ENCODE measurements at regions not wholly inside any gene's neighbourhood (a gene's known extent, or its start where the extent isn't known, plus 50 kb on each side); places are given as distances from the start of the nearest gene placed in this dataset.

GRCh38 chr3:120838441-120839091 lies 69.4 kb upstream of the STXBP5L start:
- DNase-seq (ENCODE audit: low spot score) = no peak
- no peaks in the 10 kb centered on the region for H3K9me3 Mint-ChIP-seq (ENCODE audit: low read depth)
- TF ChIP-seq CTCF (IDR thresholded peaks at IDR 0.05) = no peak
- H3K4me1 Mint-ChIP-seq (ENCODE audit: low read depth) = no peaks in the 10 kb centered on the region
- peaks cover under 1% of the 10 kb centered on the region for H3K27me3 Mint-ChIP-seq (ENCODE audit: low read depth)
- H3K27ac Mint-ChIP-seq (ENCODE audit: unreplicated experiment) = no peak overlapping the region
- no peaks in the 10 kb centered on the region for H3K36me3 Mint-ChIP-seq (ENCODE audit: low read depth)
- H3K4me3 Mint-ChIP-seq (ENCODE audit: unreplicated experiment) = no peak overlapping the region

DNA sequence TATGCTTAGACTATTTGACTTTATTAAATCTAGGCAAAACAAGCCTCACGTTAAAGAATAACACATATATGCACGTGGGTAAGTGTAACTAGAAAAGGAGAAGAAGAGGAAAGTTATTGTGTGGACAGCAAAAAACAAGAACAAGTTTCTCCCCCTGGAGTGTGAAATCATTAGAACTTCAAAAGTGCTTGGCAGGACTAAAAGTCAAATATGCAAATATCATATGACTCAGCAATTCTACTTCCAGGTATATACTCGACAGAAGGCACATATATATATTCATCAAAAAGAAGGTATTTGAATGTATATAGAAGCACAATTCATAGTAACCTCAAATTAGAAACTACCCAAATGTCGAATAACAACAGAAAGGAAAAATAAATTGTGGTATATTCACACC lies 68.9 kb upstream of the STXBP5L start:
- Mint-ChIP-seq H3K9me3 (ENCODE audit: low read depth) (no peaks in the 10 kb centered on the region), H3K27me3 (ENCODE audit: low read depth) (no peaks in the 10 kb centered on the region), H3K4me1 (ENCODE audit: low read depth) (no peaks in the 10 kb centered on the region), H3K27ac (ENCODE audit: unreplicated experiment) (no peak overlapping the region), H3K36me3 (ENCODE audit: low read depth) (no peaks in the 10 kb centered on the region), H3K4me3 (ENCODE audit: unreplicated experiment) (no peak overlapping the region)
- DNase-seq (ENCODE audit: low spot score) = no peak
- TF ChIP-seq CTCF (IDR thresholded peaks at IDR 0.05) = no peak

GRCh38 chr3:120841264-120841663 lies 66.7 kb upstream of the STXBP5L start:
- H3K27me3 Mint-ChIP-seq (ENCODE audit: low read depth) = no peaks in the 10 kb centered on the region
- no peaks in the 10 kb centered on the region for H3K4me1 Mint-ChIP-seq (ENCODE audit: low read depth)
- TF ChIP-seq CTCF (IDR thresholded peaks at IDR 0.05) = no peak

GRCh38 chr3:120846073-120846472 lies 61.9 kb upstream of the STXBP5L start:
- no peaks in the 10 kb centered on the region for H3K4me1 Mint-ChIP-seq (ENCODE audit: low read depth)
- peaks cover 2% of the 10 kb centered on the region for H3K27me3 Mint-ChIP-seq (ENCODE audit: low read depth)
- no peak for DNase-seq (ENCODE audit: low spot score)
- H3K4me3 Mint-ChIP-seq (ENCODE audit: unreplicated experiment) = no peak overlapping the region
- no peaks in the 10 kb centered on the region for H3K9me3 Mint-ChIP-seq (ENCODE audit: low read depth)
- H3K27ac Mint-ChIP-seq (ENCODE audit: unreplicated experiment) = no peak overlapping the region
- no peaks in the 10 kb centered on the region for H3K36me3 Mint-ChIP-seq (ENCODE audit: low read depth)
- no peak for TF ChIP-seq CTCF (IDR thresholded peaks at IDR 0.05)

More at GRCh38 chr3:120841264-120841663, 66.7 kb upstream of the STXBP5L start:
- Mint-ChIP-seq H3K36me3 (ENCODE audit: low read depth) (no peaks in the 10 kb centered on the region), H3K4me3 (ENCODE audit: unreplicated experiment) (no peak overlapping the region), H3K27ac (ENCODE audit: unreplicated experiment) (no peak overlapping the region), H3K9me3 (ENCODE audit: low read depth) (no peaks in the 10 kb centered on the region)
- DNase-seq (ENCODE audit: low spot score) = no peak

GRCh38 chr3:120848503-120848902 lies 59.5 kb upstream of the STXBP5L start:
- H3K4me3 Mint-ChIP-seq (ENCODE audit: unreplicated experiment) = no peak overlapping the region
- H3K9me3 Mint-ChIP-seq (ENCODE audit: low read depth) = no peaks in the 10 kb centered on the region
- peaks cover 6% of the 10 kb centered on the region for H3K27me3 Mint-ChIP-seq (ENCODE audit: low read depth)
- H3K27ac Mint-ChIP-seq (ENCODE audit: unreplicated experiment) = no peak overlapping the region
- no peaks in the 10 kb centered on the region for H3K4me1 Mint-ChIP-seq (ENCODE audit: low read depth)
- no peak for DNase-seq (ENCODE audit: low spot score)
- H3K36me3 Mint-ChIP-seq (ENCODE audit: low read depth) = no peaks in the 10 kb centered on the region
- TF ChIP-seq CTCF (IDR thresholded peaks at IDR 0.05) = no peak

All from chondrocyte (in vitro differentiated cells).